Caco-2 (cell line): ENCODE measurements at regions not wholly inside any gene's neighbourhood (a gene's known extent, or its start where the extent isn't known, plus 50 kb on each side); places are given as distances from the start of the nearest gene placed in this dataset.

Source experiments
- BruUV-seq: library from RNA; stranded (reverse); fragments of 400-500 nt; replicated peaks from 2 replicates; lab custom pipeline; 2021; lab: Mats Ljungman, UMichigan
- CTCF ChIA-PET: fragments of 300-600 bp; sonication (Branson Sonifier 250); formaldehyde crosslinking; loops from one replicate; lab custom pipeline; 2022; ENCODE audit warnings: antibody characterized with exemption; lab: Charles Lee
- POLR2A ChIA-PET: fragments of 300-600 bp; sonication (Branson Sonifier 250); formaldehyde crosslinking; loops from one replicate; lab custom pipeline; 2022; ENCODE audit warnings: antibody characterized with exemption; lab: Charles Lee
- DNase-seq, 2 experiments: peaks; one replicate each; pipeline versions ENCODE4 v3.0.0 to v3.0.0-alpha.2; 2020 to 2022
- H3K27me3 ChIP-seq: replicated peaks from 2 replicates; pipeline ENCODE4 v1.6.0; 2011; ENCODE audit warnings: low read length; ENCODE audit not compliant: control insufficient read depth, insufficient read depth
- H3K36me3 ChIP-seq: 2 replicates; pipeline ENCODE4 v1.5.1; 2011; ENCODE audit warnings: low read length; ENCODE audit not compliant: control insufficient read depth, insufficient read depth
- H3K4me1 ChIP-seq: fragments of 250-450 bp; sonication (Bioruptor Pico); 2 replicates; pipeline ENCODE4 v1.5.1; 2020; ENCODE audit warnings: mild to moderate bottlenecking
- H3K4me3 ChIP-seq: 2 replicates; pipeline ENCODE4 v1.5.1; 2011; ENCODE audit warnings: low read depth, mild to moderate bottlenecking, control low read depth, low read length
- H3K9me3 ChIP-seq: fragments of 250-450 bp; sonication (Bioruptor Pico); 2 replicates; pipeline ENCODE4 v1.5.1; 2020; ENCODE audit warnings: mild to moderate bottlenecking, moderate library complexity
- H3K27ac Mint-ChIP-seq: one replicate; pipeline ENCODE4 v1.8.0; 2022; ENCODE audit warnings: mixed read lengths; ENCODE audit not compliant: unreplicated experiment
- H3K27me3 Mint-ChIP-seq: one replicate; pipeline ENCODE4 v1.8.0; 2022; ENCODE audit warnings: mixed read lengths; ENCODE audit not compliant: insufficient read depth, unreplicated experiment
- H3K36me3 Mint-ChIP-seq: one replicate; pipeline ENCODE4 v1.8.0; 2022; ENCODE audit warnings: mild to moderate bottlenecking, mixed read lengths; ENCODE audit not compliant: insufficient read depth, unreplicated experiment
- H3K4me1 Mint-ChIP-seq: one replicate; pipeline ENCODE4 v1.8.0; 2022; ENCODE audit warnings: low read depth, mixed read lengths; ENCODE audit not compliant: unreplicated experiment
- H3K4me3 Mint-ChIP-seq: one replicate; pipeline ENCODE4 v1.8.0; 2022; ENCODE audit warnings: mild to moderate bottlenecking, moderate library complexity, mixed read lengths; ENCODE audit not compliant: unreplicated experiment
- H3K9me3 Mint-ChIP-seq: one replicate; pipeline ENCODE4 v1.8.0; 2022; ENCODE audit warnings: mixed read lengths; ENCODE audit not compliant: unreplicated experiment
- CTCF ChIP-seq, 2 experiments: fragments of 200-600 bp in 1 of 2; IDR thresholded peaks; 1 replicate in 1 of 2; 2 replicates in 1 of 2; pipeline versions ENCODE4 v1.5.1 to v1.8.0; 2011 to 2022; ENCODE audit warnings: antibody characterized with exemption in 1 of 2, control low read depth in 1 of 2, inconsistent platforms in 1 of 2, low read depth in 1 of 2, low read length in 1 of 2, mild to moderate bottlenecking in 1 of 2, moderate library complexity in 1 of 2; ENCODE audit not compliant: insufficient read depth in 1 of 2, severe bottlenecking in 1 of 2, unreplicated experiment in 1 of 2
- intact Hi-C: fragments of 100-400 bp; cut with micrococcal nuclease; formaldehyde crosslinking; loops from one replicate; pipeline ENCODE4 v1.10.0; 2022; ENCODE audit not compliant: unreplicated experiment

- peaks cover 2% of the 10 kb centered on the region for H3K27me3 Mint-ChIP-seq
- POLR2A ChIA-PET, result no interaction called here
Observed at GRCh38 chr13:37950016-37950415, 80.4 kb upstream of the TRPC4 start.

GRCh38 chr13:37947419-37948140, 78.0 kb upstream of the TRPC4 start:
- H3K4me1 Mint-ChIP-seq, result no peaks in the 10 kb centered on the region
- H3K36me3 Mint-ChIP-seq, result no peaks in the 10 kb centered on the region
- ChIA-PET CTCF (no interaction called here), POLR2A (no interaction called here)
- H3K27ac Mint-ChIP-seq, result no peak overlapping the region
- peaks cover 2% of the 10 kb centered on the region for H3K27me3 Mint-ChIP-seq
- Histone ChIP-seq H3K4me1 (no peaks in the 10 kb centered on the region), H3K27me3 (no peaks in the 10 kb centered on the region; the same call in 1 of the 2 replicates), H3K9me3 (no peaks in the 10 kb centered on the region), H3K36me3 (no peaks in the 10 kb centered on the region), H3K4me3 (no peak overlapping the region)
- H3K4me3 Mint-ChIP-seq, result no peak overlapping the region
- no peak for DNase-seq
- no TSS peak for BruUV-seq
- intact Hi-C loops, result no loop called here
- H3K9me3 Mint-ChIP-seq, result no peaks in the 10 kb centered on the region
- no peak for TF ChIP-seq CTCF (IDR thresholded peaks at IDR 0.05; ENCODE audit: insufficient read depth in 1 of 2, low read depth in 1 of 2, low read length in 1 of 2, severe bottlenecking in 1 of 2, unreplicated experiment in 1 of 2)

More at GRCh38 chr13:37950016-37950415, 80.4 kb upstream of the TRPC4 start:
- no peaks in the 10 kb centered on the region for H3K27me3 ChIP-seq
- BruUV-seq, result no TSS peak
- intact Hi-C loops, result no loop called here
- H3K4me1 ChIP-seq, result no peaks in the 10 kb centered on the region
- no peaks in the 10 kb centered on the region for H3K36me3 ChIP-seq
- H3K4me1 Mint-ChIP-seq, result no peaks in the 10 kb centered on the region
- H3K9me3 ChIP-seq, result no peaks in the 10 kb centered on the region
- H3K9me3 Mint-ChIP-seq, result no peaks in the 10 kb centered on the region
- no peak overlapping the region for H3K27ac Mint-ChIP-seq
- H3K4me3 ChIP-seq, result no peak overlapping the region
- no peak for DNase-seq
- H3K4me3 Mint-ChIP-seq, result no peak overlapping the region
- CTCF ChIA-PET, result no interaction called here
- H3K36me3 Mint-ChIP-seq, result no peaks in the 10 kb centered on the region
- TF ChIP-seq CTCF (IDR thresholded peaks at IDR 0.05; ENCODE audit: insufficient read depth in 1 of 2, low read depth in 1 of 2, low read length in 1 of 2, severe bottlenecking in 1 of 2, unreplicated experiment in 1 of 2), result no peak

GRCh38 chr13:37945651-37946575, 76.3 kb upstream of the TRPC4 start:
- no peaks in the 10 kb centered on the region for H3K4me1 Mint-ChIP-seq
- ChIA-PET CTCF (no interaction called here), POLR2A (no interaction called here)
- H3K27me3 ChIP-seq, result no peaks in the 10 kb centered on the region; the same call in 1 of the 2 replicates
- H3K4me1 ChIP-seq, result no peaks in the 10 kb centered on the region
- H3K4me3 Mint-ChIP-seq, result no peak overlapping the region
- H3K27me3 Mint-ChIP-seq, result peaks cover 5% of the 10 kb centered on the region
- DNase-seq, result no peak
- no peak for TF ChIP-seq CTCF (IDR thresholded peaks at IDR 0.05; ENCODE audit: insufficient read depth in 1 of 2, low read depth in 1 of 2, low read length in 1 of 2, severe bottlenecking in 1 of 2, unreplicated experiment in 1 of 2)
- no peaks in the 10 kb centered on the region for H3K9me3 Mint-ChIP-seq
- H3K4me3 ChIP-seq, result no peak overlapping the region
- H3K27ac Mint-ChIP-seq, result no peak overlapping the region
- H3K36me3 Mint-ChIP-seq, result no peaks in the 10 kb centered on the region
- no peaks in the 10 kb centered on the region for H3K36me3 ChIP-seq
- H3K9me3 ChIP-seq, result no peaks in the 10 kb centered on the region
- intact Hi-C loops, result no loop called here
- no TSS peak for BruUV-seq
